HEK293 (cell line): ENCODE measurements at regions not wholly inside any gene's neighbourhood (a gene's known extent, or its start where the extent isn't known, plus 50 kb on each side); places are given as distances from the start of the nearest gene placed in this dataset.
A peak's percentile ranks its signal among the peaks of the same experiment; 100 is the strongest.

ENCODE experiments used
- GLIS1 ChIP-seq: fragments of 450-650 bp; formaldehyde crosslinking; IDR thresholded peaks from 2 replicates; pipeline ENCODE4 v1.5.1; 2016; ENCODE audit warnings: missing biosample characterization, missing genetic modification characterization
- KLF7 ChIP-seq: fragments of 450-650 bp; formaldehyde crosslinking; IDR thresholded peaks from 2 replicates; pipeline ENCODE4 v1.5.1; 2016; ENCODE audit warnings: missing biosample characterization, missing genetic modification characterization, borderline replicate concordance
- OSR2 ChIP-seq: fragments of 450-650 bp; formaldehyde crosslinking; IDR thresholded peaks from 2 replicates; pipeline ENCODE4 v1.5.1; 2016; ENCODE audit warnings: missing biosample characterization, missing genetic modification characterization
- SCRT2 ChIP-seq: fragments of 450-650 bp; formaldehyde crosslinking; IDR thresholded peaks from 2 replicates; pipeline ENCODE4 v1.5.1; 2016; ENCODE audit warnings: missing biosample characterization, missing genetic modification characterization
- SETDB1 ChIP-seq: IDR thresholded peaks from one replicate; pipeline ENCODE4 v1.6.1; 2017; ENCODE audit warnings: mild to moderate bottlenecking, low read length, moderate library complexity, mixed read lengths; ENCODE audit not compliant: insufficient read length
- SP7 ChIP-seq: fragments of 450-650 bp; formaldehyde crosslinking; IDR thresholded peaks from 2 replicates; pipeline ENCODE4 v1.5.1; 2016; ENCODE audit warnings: missing biosample characterization, missing genetic modification characterization
- TSHZ1 ChIP-seq: fragments of 450-650 bp; formaldehyde crosslinking; IDR thresholded peaks from 2 replicates; pipeline ENCODE4 v1.5.1; 2016; ENCODE audit warnings: missing biosample characterization, missing genetic modification characterization, borderline replicate concordance
- ZBTB8A ChIP-seq: fragments of 450-650 bp; formaldehyde crosslinking; IDR thresholded peaks from 2 replicates; pipeline ENCODE4 v1.5.1; 2016; ENCODE audit warnings: missing biosample characterization, missing genetic modification characterization
- ZEB2 ChIP-seq: fragments of 450-650 bp; formaldehyde crosslinking; IDR thresholded peaks from 2 replicates; pipeline ENCODE4 v1.5.1; 2016; ENCODE audit warnings: missing biosample characterization, missing genetic modification characterization
- ZIC2 ChIP-seq: fragments of 450-650 bp; formaldehyde crosslinking; IDR thresholded peaks from 2 replicates; pipeline ENCODE4 v1.5.1; 2016; ENCODE audit warnings: missing biosample characterization, missing genetic modification characterization
- ZNF10 ChIP-seq: fragments of 450-650 bp; formaldehyde crosslinking; IDR thresholded peaks from 2 replicates; pipeline ENCODE4 v1.5.1; 2017; ENCODE audit warnings: missing biosample characterization, missing genetic modification characterization
- ZNF175 ChIP-seq: fragments of 450-650 bp; formaldehyde crosslinking; IDR thresholded peaks from 2 replicates; pipeline ENCODE4 v1.5.1; 2016; ENCODE audit warnings: missing biosample characterization, missing genetic modification characterization
- ZNF184 ChIP-seq: fragments of 450-650 bp; IDR thresholded peaks from 2 replicates; pipeline ENCODE4 v1.5.1; 2018; ENCODE audit warnings: missing biosample characterization, mild to moderate bottlenecking, missing genetic modification characterization
- ZNF2 ChIP-seq: fragments of 450-650 bp; formaldehyde crosslinking; IDR thresholded peaks from 2 replicates; pipeline ENCODE4 v1.5.1; 2016; ENCODE audit warnings: missing biosample characterization, missing genetic modification characterization
- ZNF221 ChIP-seq: fragments of 450-650 bp; formaldehyde crosslinking; IDR thresholded peaks from 2 replicates; pipeline ENCODE4 v1.5.1; 2017; ENCODE audit warnings: missing biosample characterization, missing genetic modification characterization, borderline replicate concordance
- ZNF23 ChIP-seq: fragments of 450-650 bp; formaldehyde crosslinking; IDR thresholded peaks from 2 replicates; pipeline ENCODE4 v1.5.1; 2016; ENCODE audit warnings: missing biosample characterization, missing genetic modification characterization, borderline replicate concordance
- ZNF324 ChIP-seq: fragments of 450-650 bp; formaldehyde crosslinking; IDR thresholded peaks from 2 replicates; pipeline ENCODE4 v1.5.1; 2016; ENCODE audit warnings: missing biosample characterization, missing genetic modification characterization
- ZNF354C ChIP-seq: fragments of 450-650 bp; formaldehyde crosslinking; IDR thresholded peaks from 2 replicates; pipeline ENCODE4 v1.5.1; 2016; ENCODE audit warnings: missing biosample characterization, missing genetic modification characterization, low read depth, borderline replicate concordance
- ZNF37A ChIP-seq: fragments of 450-650 bp; IDR thresholded peaks from 2 replicates; pipeline ENCODE4 v1.5.1; 2018; ENCODE audit warnings: missing biosample characterization, missing genetic modification characterization
- ZNF398 ChIP-seq: fragments of 450-650 bp; formaldehyde crosslinking; IDR thresholded peaks from 2 replicates; pipeline ENCODE4 v1.5.1; 2017; ENCODE audit warnings: missing biosample characterization, missing genetic modification characterization
- ZNF416 ChIP-seq: fragments of 450-650 bp; formaldehyde crosslinking; IDR thresholded peaks from 2 replicates; pipeline ENCODE4 v1.5.1; 2016; ENCODE audit warnings: missing biosample characterization, missing genetic modification characterization
- ZNF48 ChIP-seq: fragments of 450-650 bp; formaldehyde crosslinking; IDR thresholded peaks from 2 replicates; pipeline ENCODE4 v1.5.1; 2016; ENCODE audit warnings: missing biosample characterization, missing genetic modification characterization
- ZNF488 ChIP-seq: fragments of 450-650 bp; formaldehyde crosslinking; IDR thresholded peaks from 2 replicates; pipeline ENCODE4 v1.5.1; 2016; ENCODE audit warnings: missing biosample characterization, missing genetic modification characterization
- ZNF560 ChIP-seq: fragments of 450-650 bp; formaldehyde crosslinking; IDR thresholded peaks from 2 replicates; pipeline ENCODE4 v1.5.1; 2017; ENCODE audit warnings: missing biosample characterization, missing genetic modification characterization, borderline replicate concordance
- ZNF561 ChIP-seq: fragments of 450-650 bp; IDR thresholded peaks from 2 replicates; pipeline ENCODE4 v1.5.1; 2018; ENCODE audit warnings: missing biosample characterization, missing genetic modification characterization, borderline replicate concordance
- ZNF624 ChIP-seq: fragments of 450-650 bp; formaldehyde crosslinking; IDR thresholded peaks from 2 replicates; pipeline ENCODE4 v1.5.1; 2017; ENCODE audit warnings: missing biosample characterization, missing genetic modification characterization
- ZNF629 ChIP-seq: fragments of 450-650 bp; formaldehyde crosslinking; IDR thresholded peaks from 2 replicates; pipeline ENCODE4 v1.5.1; 2017; ENCODE audit warnings: missing biosample characterization, missing genetic modification characterization
- ZNF654 ChIP-seq: fragments of 450-650 bp; formaldehyde crosslinking; IDR thresholded peaks from 2 replicates; pipeline ENCODE4 v1.5.1; 2016; ENCODE audit warnings: low read depth, missing biosample characterization, missing genetic modification characterization
- ZNF660 ChIP-seq: fragments of 450-650 bp; IDR thresholded peaks from 2 replicates; pipeline ENCODE4 v1.5.1; 2018; ENCODE audit warnings: missing biosample characterization, mild to moderate bottlenecking, missing genetic modification characterization
- ZNF677 ChIP-seq: fragments of 450-650 bp; IDR thresholded peaks from 2 replicates; pipeline ENCODE4 v1.5.0; 2018; ENCODE audit warnings: missing biosample characterization, mild to moderate bottlenecking, missing genetic modification characterization, moderate library complexity
- ZNF707 ChIP-seq: fragments of 450-650 bp; formaldehyde crosslinking; IDR thresholded peaks from 2 replicates; pipeline ENCODE4 v1.5.1; 2016; ENCODE audit warnings: missing biosample characterization, missing genetic modification characterization
- ZNF776 ChIP-seq: fragments of 450-650 bp; formaldehyde crosslinking; IDR thresholded peaks from 2 replicates; pipeline ENCODE4 v1.5.0; 2017; ENCODE audit warnings: missing biosample characterization, missing genetic modification characterization, borderline replicate concordance
- ZNF785 ChIP-seq: fragments of 450-650 bp; formaldehyde crosslinking; IDR thresholded peaks from 2 replicates; pipeline ENCODE4 v1.5.1; 2016; ENCODE audit warnings: missing biosample characterization, missing genetic modification characterization
- ZNF837 ChIP-seq: fragments of 450-650 bp; formaldehyde crosslinking; IDR thresholded peaks from 2 replicates; pipeline ENCODE4 v1.5.1; 2016; ENCODE audit warnings: missing biosample characterization, missing genetic modification characterization
- ZSCAN18 ChIP-seq: fragments of 450-650 bp; formaldehyde crosslinking; IDR thresholded peaks from 2 replicates; pipeline ENCODE4 v1.5.1; 2016; ENCODE audit warnings: missing biosample characterization, missing genetic modification characterization
- ZSCAN23 ChIP-seq: fragments of 450-650 bp; formaldehyde crosslinking; IDR thresholded peaks from 2 replicates; pipeline ENCODE4 v1.5.1; 2016; ENCODE audit warnings: missing biosample characterization, missing genetic modification characterization

GRCh38 chr15:81752546-81752942, 293.3 kb downstream of the MEX3B start (continued):
- no peak; the same call in 1 of the 2 replicates for TF ChIP-seq ZNF221 (tag by site-specific recombination)
- TF ChIP-seq ZNF560 = no peak
- no peak for TF ChIP-seq ZSCAN23 (tag by site-specific recombination)
- peak; percentile 90; the same call in 1 of the 2 replicates for TF ChIP-seq ZNF776 (tag by site-specific recombination)
- TF ChIP-seq ZNF48 = no peak
- TF ChIP-seq ZNF785 = no peak
- no peak for TF ChIP-seq ZNF707 (tag by site-specific recombination)
- no peak for TF ChIP-seq ZNF2 (tag by site-specific recombination)
- TF ChIP-seq ZEB2 = no peak
- no peak for TF ChIP-seq ZNF654
- peak; percentile 90 for TF ChIP-seq ZNF184 (tag by site-specific recombination)
- no peak for TF ChIP-seq ZNF37A (tag by site-specific recombination)
- no peak for TF ChIP-seq ZNF10 (tag by site-specific recombination)
- peak; percentile 97 for TF ChIP-seq ZNF660 (tag by site-specific recombination)
- no peak for TF ChIP-seq ZNF837 (tag by site-specific recombination)
- TF ChIP-seq GLIS1 = no peak
- no peak for TF ChIP-seq ZNF677
- TF ChIP-seq ZNF175 (tag by site-specific recombination) = no peak
- TF ChIP-seq SETDB1 = no peak
- no peak for TF ChIP-seq ZNF324
- TF ChIP-seq ZNF398 (tag by site-specific recombination) = peak; percentile 37; the same call in 1 of the 2 replicates
- no peak for TF ChIP-seq ZNF354C (tag by site-specific recombination)
- TF ChIP-seq ZNF23 (tag by site-specific recombination) = no peak
- TF ChIP-seq ZNF624 (tag by site-specific recombination) = no peak
- TF ChIP-seq ZIC2 (tag by site-specific recombination) = no peak
- TF ChIP-seq ZSCAN18 (tag by site-specific recombination) = 0 out of 2 replicates have a peak, but pooled peaks have one; percentile 24
- TF ChIP-seq ZBTB8A = peak; percentile 67
- TF ChIP-seq ZNF629 = no peak
- peak; percentile 91 for TF ChIP-seq ZNF561 (tag by site-specific recombination)
- TF ChIP-seq OSR2 = peak; percentile 61; the same call in 1 of the 2 replicates
- no peak for TF ChIP-seq SP7 (tag by site-specific recombination)
- TF ChIP-seq ZNF488 (tag by site-specific recombination) = no peak
- no peak for TF ChIP-seq SCRT2 (tag by site-specific recombination)
- no peak for TF ChIP-seq ZNF416 (tag by site-specific recombination)
- no peak for TF ChIP-seq KLF7 (tag by site-specific recombination)
- TF ChIP-seq TSHZ1 (tag by site-specific recombination) = no peak; the same call in 1 of the 2 replicates
